Karpas-422 (cell line): ENCODE measurements at regions not wholly inside any gene's neighbourhood (a gene's known extent, or its start where the extent isn't known, plus 50 kb on each side); places are given as distances from the start of the nearest gene placed in this dataset.
"Not testable (repeated sequence)": the region's sequence is repeated elsewhere in the genome, so short reads cannot be mapped to it uniquely, and the experiment has no call there.

ENCODE experiments used
- DNase-seq: peaks from one replicate; pipeline ENCODE4 v3.0.0-alpha.2; 2015
- H2AFZ ChIP-seq: fragments of 200-600 bp; sonication (generic); 2 replicates; pipeline ENCODE4 v1.6.1; 2014; ENCODE audit warnings: antibody characterized with exemption, low read length, mixed read lengths
- H3K27ac ChIP-seq: fragments of 200-600 bp; sonication (generic); 2 replicates; pipeline ENCODE4 v1.5.1; 2014; ENCODE audit warnings: mild to moderate bottlenecking, low read length, moderate library complexity
- H3K27me3 ChIP-seq: fragments of 200-600 bp; sonication (generic); 2 replicates; pipeline ENCODE4 v1.6.1; 2014; ENCODE audit warnings: low read length, mixed read lengths
- H3K36me3 ChIP-seq: fragments of 200-600 bp; sonication (generic); 2 replicates; pipeline ENCODE4 v1.6.1; 2014; ENCODE audit warnings: low read length, mixed read lengths; ENCODE audit not compliant: insufficient read depth
- H3K4me1 ChIP-seq: fragments of 200-600 bp; sonication (generic); 2 replicates; pipeline ENCODE4 v1.6.1; 2014; ENCODE audit warnings: mild to moderate bottlenecking, low read length, mixed read lengths
- H3K4me2 ChIP-seq: fragments of 200-600 bp; sonication (generic); 2 replicates; pipeline ENCODE4 v1.6.1; 2014; ENCODE audit warnings: low read length, low read depth, mild to moderate bottlenecking; ENCODE audit not compliant: poor library complexity, severe bottlenecking
- H3K4me3 ChIP-seq: fragments of 200-600 bp; sonication (generic); 2 replicates; pipeline ENCODE4 v1.5.1; 2014; ENCODE audit warnings: mild to moderate bottlenecking, antibody characterized with exemption, low read length, mixed read lengths
- H3K79me2 ChIP-seq: fragments of 200-600 bp; sonication (generic); 2 replicates; pipeline ENCODE4 v1.6.1; 2014; ENCODE audit warnings: mild to moderate bottlenecking, low read length, mixed read lengths
- H3K9ac ChIP-seq: fragments of 200-600 bp; sonication (generic); 2 replicates; pipeline ENCODE4 v1.6.0; 2014; ENCODE audit warnings: low read length
- H3K9me2 ChIP-seq: fragments of 200-600 bp; sonication (generic), shearing (Covaris generic); replicated peaks from 2 replicates; pipeline ENCODE4 v1.6.0; 2014; ENCODE audit warnings: mild to moderate bottlenecking, low read length, moderate library complexity; ENCODE audit not compliant: insufficient read depth
- H3K9me3 ChIP-seq: fragments of 300-700, 200-600 bp; sonication (generic); 2 replicates; pipeline ENCODE4 v1.6.1; 2014; ENCODE audit warnings: low read length, mixed read lengths
- H4K20me1 ChIP-seq: fragments of 200-600 bp; sonication (generic); 2 replicates; pipeline ENCODE4 v1.6.1; 2014; ENCODE audit warnings: mild to moderate bottlenecking, antibody characterized with exemption, low read length, low read depth; ENCODE audit not compliant: insufficient read depth

GRCh38 chr1:172935062-172935592, 115.6 kb downstream of the TNFSF18 start:
- Histone ChIP-seq H3K4me3 (no peak overlapping the region), H3K9ac (no peak overlapping the region), H2AFZ (no peak overlapping the region), H3K4me2 (no peak overlapping the region), H3K27ac (no peak overlapping the region), H3K9me3 (no peaks in the 10 kb centered on the region), H3K27me3 (no peaks in the 10 kb centered on the region), H4K20me1 (no peaks in the 10 kb centered on the region), H3K4me1 (peaks cover 4% of the 10 kb centered on the region; the same call in 1 of the 2 replicates), H3K36me3 (no peaks in the 10 kb centered on the region), H3K9me2 (no peaks in the 10 kb centered on the region), H3K79me2 (no peaks in the 10 kb centered on the region)
- DNase-seq: no peak

DNA sequence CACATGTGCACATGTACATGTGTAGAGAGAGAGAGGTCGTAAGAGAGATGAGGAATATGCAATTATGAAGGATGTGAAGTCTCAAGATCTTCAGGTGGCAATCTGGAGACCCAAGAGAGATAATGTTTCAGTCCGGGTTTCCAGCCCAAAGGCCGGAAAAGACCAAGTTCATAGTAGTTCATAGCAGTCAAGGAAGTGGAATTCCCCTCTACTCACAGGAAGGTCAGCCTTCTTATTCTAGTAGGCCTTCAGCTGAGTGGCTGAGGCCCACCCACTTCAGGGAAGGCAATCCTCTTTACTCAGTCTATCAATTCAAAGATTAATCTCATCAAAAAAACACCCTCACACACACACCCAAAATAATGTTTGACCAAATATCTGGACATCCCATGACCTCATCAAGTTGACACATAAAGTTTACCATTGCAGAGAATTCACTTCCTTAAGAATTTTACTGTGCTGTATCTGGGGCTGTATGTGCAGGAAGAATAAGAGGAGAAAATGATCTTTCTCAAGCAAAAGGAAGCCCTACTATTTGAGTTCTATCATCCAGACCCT, 114.6 kb downstream of the TNFSF18 start:
- Histone ChIP-seq H3K36me3 (no peaks in the 10 kb centered on the region), H3K9ac (no peak overlapping the region), H3K27ac (no peak overlapping the region), H3K27me3 (no peaks in the 10 kb centered on the region), H3K9me2 (no peaks in the 10 kb centered on the region), H3K4me1 (peaks cover 5% of the 10 kb centered on the region), H3K4me2 (no peak overlapping the region), H2AFZ (no peak overlapping the region), H4K20me1 (no peaks in the 10 kb centered on the region), H3K9me3 (no peaks in the 10 kb centered on the region), H3K4me3 (no peak overlapping the region), H3K79me2 (no peaks in the 10 kb centered on the region)
- no peak for DNase-seq

- Histone ChIP-seq H2AFZ (no peak overlapping the region), H3K4me3 (no peak overlapping the region)
- no peak for DNase-seq
Observed at GRCh38 chr1:172938681-172939080, 112.1 kb downstream of the TNFSF18 start.

GRCh38 chr1:172939475-172939874, 111.3 kb downstream of the TNFSF18 start:
- no peaks in the 10 kb centered on the region for H3K79me2 ChIP-seq
- no peaks in the 10 kb centered on the region for H3K9me2 ChIP-seq
- peaks cover 13% of the 10 kb centered on the region for H3K4me1 ChIP-seq
- H3K4me3 ChIP-seq: no peak overlapping the region
- no peaks in the 10 kb centered on the region for H4K20me1 ChIP-seq
- H3K27ac ChIP-seq: no peak overlapping the region
- DNase-seq: no peak
- H3K9ac ChIP-seq: no peak overlapping the region
- H2AFZ ChIP-seq: no peak overlapping the region
- H3K4me2 ChIP-seq: no peak overlapping the region
- H3K9me3 ChIP-seq: no peaks in the 10 kb centered on the region
- H3K27me3 ChIP-seq: no peaks in the 10 kb centered on the region
- no peaks in the 10 kb centered on the region for H3K36me3 ChIP-seq

More at GRCh38 chr1:172938681-172939080, 112.1 kb downstream of the TNFSF18 start:
- H4K20me1 ChIP-seq: no peaks in the 10 kb centered on the region
- H3K36me3 ChIP-seq: no peaks in the 10 kb centered on the region
- no peak overlapping the region for H3K9ac ChIP-seq
- no peaks in the 10 kb centered on the region for H3K9me3 ChIP-seq
- H3K27ac ChIP-seq: no peak overlapping the region
- no peaks in the 10 kb centered on the region for H3K27me3 ChIP-seq
- H3K9me2 ChIP-seq: no peaks in the 10 kb centered on the region
- H3K4me1 ChIP-seq: peaks cover 13% of the 10 kb centered on the region
- H3K79me2 ChIP-seq: no peaks in the 10 kb centered on the region
- H3K4me2 ChIP-seq: no peak overlapping the region

DNA sequence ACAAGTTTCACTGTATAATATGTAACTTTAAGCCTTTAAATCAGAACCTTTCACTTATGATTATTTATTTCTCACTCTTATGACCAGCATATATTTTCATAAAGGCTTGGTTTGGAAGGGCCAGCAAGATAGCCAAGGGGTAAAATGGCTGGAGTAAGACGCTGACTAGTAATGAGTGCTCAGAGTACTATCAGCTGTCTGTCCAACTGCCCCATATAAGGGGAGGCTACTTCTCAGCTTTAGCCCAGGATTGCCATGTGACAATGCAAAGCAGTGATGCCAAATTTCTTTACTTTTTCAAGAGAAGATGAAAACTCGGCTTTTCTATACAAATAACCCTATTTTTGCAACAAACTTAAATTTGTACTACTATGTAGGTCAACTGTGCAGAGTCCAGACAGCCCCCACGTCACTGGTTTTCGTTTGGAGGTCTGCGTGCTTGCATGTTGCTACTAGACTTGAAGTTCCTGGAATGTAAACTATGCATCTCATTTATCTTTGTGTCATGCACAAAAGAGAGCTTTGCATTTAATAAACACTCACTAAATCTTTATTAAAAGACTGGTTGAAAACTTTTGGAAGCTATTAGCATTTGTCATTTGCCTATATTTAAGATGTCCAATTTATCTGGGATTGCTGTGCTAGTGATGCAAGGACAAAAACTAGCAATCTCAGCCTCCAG, 110.4 kb downstream of the TNFSF18 start:
- Histone ChIP-seq H3K27me3 (no peaks in the 10 kb centered on the region), H3K9ac (no peak overlapping the region), H4K20me1 (no peaks in the 10 kb centered on the region), H3K4me3 (no peak overlapping the region), H3K4me1 (peaks cover 10% of the 10 kb centered on the region), H3K27ac (no peak overlapping the region), H3K4me2 (no peak overlapping the region), H2AFZ (no peak overlapping the region), H3K9me3 (no peaks in the 10 kb centered on the region), H3K79me2 (no peaks in the 10 kb centered on the region), H3K9me2 (no peaks in the 10 kb centered on the region), H3K36me3 (no peaks in the 10 kb centered on the region)
- no peak for DNase-seq

GRCh38 chr1:172941471-172941870, 109.3 kb downstream of the TNFSF18 start:
- Histone ChIP-seq H3K9me2 (no peaks in the 10 kb centered on the region), H3K4me2 (no peak overlapping the region), H3K9ac (no peak overlapping the region), H3K4me3 (no peak overlapping the region), H3K36me3 (no peaks in the 10 kb centered on the region), H3K27ac (no peak overlapping the region), H2AFZ (peak overlapping the region; percentile 17), H3K27me3 (no peaks in the 10 kb centered on the region), H4K20me1 (no peaks in the 10 kb centered on the region), H3K4me1 (peaks cover 10% of the 10 kb centered on the region), H3K79me2 (no peaks in the 10 kb centered on the region), H3K9me3 (no peaks in the 10 kb centered on the region)
- no peak for DNase-seq

- no peak for DNase-seq
- no peaks in the 10 kb centered on the region for H3K36me3 ChIP-seq
- no peaks in the 10 kb centered on the region for H3K79me2 ChIP-seq
- no peak overlapping the region for H3K27ac ChIP-seq
- H4K20me1 ChIP-seq: no peaks in the 10 kb centered on the region
- H2AFZ ChIP-seq: peak overlapping the region; percentile 17
- H3K9me2 ChIP-seq: no peaks in the 10 kb centered on the region
- no peaks in the 10 kb centered on the region for H3K9me3 ChIP-seq
- H3K4me3 ChIP-seq: no peak overlapping the region
- H3K4me1 ChIP-seq: peaks cover 10% of the 10 kb centered on the region
- no peak overlapping the region for H3K4me2 ChIP-seq
- no peaks in the 10 kb centered on the region for H3K27me3 ChIP-seq
- H3K9ac ChIP-seq: no peak overlapping the region
Observed at GRCh38 chr1:172941945-172942344, 108.8 kb downstream of the TNFSF18 start.

DNA sequence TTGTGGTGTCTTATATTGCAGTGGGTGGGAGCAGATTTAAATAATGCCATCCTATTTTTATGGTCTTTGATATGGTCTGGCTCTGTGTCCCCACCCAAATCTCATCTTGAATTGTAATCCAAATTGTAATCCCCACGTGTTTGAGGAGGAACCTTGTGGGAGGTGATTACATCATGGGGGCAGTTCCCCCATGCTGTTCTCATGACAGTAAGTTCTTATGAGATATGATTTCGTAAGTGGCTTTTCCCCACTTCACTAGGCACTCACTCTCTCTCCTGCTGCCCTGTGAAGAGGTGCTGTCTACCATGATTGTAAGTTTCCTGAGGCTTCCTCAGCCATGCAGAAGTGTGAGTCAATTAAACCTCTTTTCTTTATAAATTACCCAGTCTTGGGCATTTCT, 107.6 kb downstream of the TNFSF18 start:
- not testable (repeated sequence) for H3K36me3 ChIP-seq, H4K20me1 ChIP-seq, H3K27me3 ChIP-seq, H3K9me3 ChIP-seq, H3K4me3 ChIP-seq, H3K79me2 ChIP-seq, H3K4me2 ChIP-seq, H3K9ac ChIP-seq, H2AFZ ChIP-seq, DNase-seq, H3K9me2 ChIP-seq, H3K4me1 ChIP-seq, H3K27ac ChIP-seq
